ENCODE measurements at regions not wholly inside any gene's neighbourhood (a gene's known extent, or its start where the extent isn't known, plus 50 kb on each side); places are given as distances from the start of the nearest gene placed in this dataset.

GRCh38 chr4:167541286-167541685 is 307.0 kb upstream of the SPOCK3 start:
- Histone ChIP-seq H4K20me1 (ENCODE audit: insufficient read depth, low read length) (no peaks in the 10 kb centered on the region), H3K9me2 (ENCODE audit: low read depth, low read length) (no peaks in the 10 kb centered on the region), H3K4me3 (ENCODE audit: low read depth, low read length, poor library complexity, severe bottlenecking) (no peak overlapping the region), H3K4me1 (ENCODE audit: insufficient read depth, low read length, severe bottlenecking) (no peaks in the 10 kb centered on the region), H2AFZ (ENCODE audit: low read length) (no peak overlapping the region), H3F3A (ENCODE audit: insufficient read depth, low read length) (no peaks in the 10 kb centered on the region), H3K36me3 (ENCODE audit: insufficient read depth, low read length) (no peaks in the 10 kb centered on the region), H3K27ac (ENCODE audit: low read depth, low read length, poor library complexity, severe bottlenecking) (no peak overlapping the region), H3K79me2 (ENCODE audit: insufficient read depth, low read length) (no peaks in the 10 kb centered on the region), H3K27me3 (ENCODE audit: insufficient read depth, low read length) (no peaks in the 10 kb centered on the region), H3K4me2 (ENCODE audit: low read length) (no peak overlapping the region), H3K9me3 (ENCODE audit: low read length) (no peaks in the 10 kb centered on the region), H3K9ac (ENCODE audit: low read length) (no peak overlapping the region)
- TF ChIP-seq CTCF (IDR thresholded peaks at IDR 0.05; ENCODE audit: low read length): no peak
- TF ChIP-seq EZH2 (IDR thresholded peaks at IDR 0.05; ENCODE audit: borderline replicate concordance, low read length): no peak

GRCh38 chr4:167544391-167544790 is 310.1 kb upstream of the SPOCK3 start:
- no peak overlapping the region for H3K9ac ChIP-seq (ENCODE audit: low read length)
- no peaks in the 10 kb centered on the region for H3K9me2 ChIP-seq (ENCODE audit: low read depth, low read length)
- no peak overlapping the region for H3K27ac ChIP-seq (ENCODE audit: low read depth, low read length, poor library complexity, severe bottlenecking)
- no peaks in the 10 kb centered on the region for H4K20me1 ChIP-seq (ENCODE audit: insufficient read depth, low read length)
- H3K4me2 ChIP-seq (ENCODE audit: low read length): no peak overlapping the region
- H3F3A ChIP-seq (ENCODE audit: insufficient read depth, low read length): no peaks in the 10 kb centered on the region
- H3K36me3 ChIP-seq (ENCODE audit: insufficient read depth, low read length): no peaks in the 10 kb centered on the region
- H3K4me3 ChIP-seq (ENCODE audit: low read depth, low read length, poor library complexity, severe bottlenecking): no peak overlapping the region
- TF ChIP-seq EZH2 (IDR thresholded peaks at IDR 0.05; ENCODE audit: borderline replicate concordance, low read length): no peak
- H3K4me1 ChIP-seq (ENCODE audit: insufficient read depth, low read length, severe bottlenecking): no peaks in the 10 kb centered on the region
- no peaks in the 10 kb centered on the region for H3K79me2 ChIP-seq (ENCODE audit: insufficient read depth, low read length)
- H2AFZ ChIP-seq (ENCODE audit: low read length): no peak overlapping the region
- H3K9me3 ChIP-seq (ENCODE audit: low read length): no peaks in the 10 kb centered on the region
- H3K27me3 ChIP-seq (ENCODE audit: insufficient read depth, low read length): no peaks in the 10 kb centered on the region

GRCh38 chr4:167550021-167550420 is 315.7 kb upstream of the SPOCK3 start:
- Histone ChIP-seq H3K4me2 (ENCODE audit: low read length) (no peak overlapping the region), H3F3A (ENCODE audit: insufficient read depth, low read length) (no peaks in the 10 kb centered on the region), H4K20me1 (ENCODE audit: insufficient read depth, low read length) (no peaks in the 10 kb centered on the region), H3K79me2 (ENCODE audit: insufficient read depth, low read length) (no peaks in the 10 kb centered on the region), H3K27me3 (ENCODE audit: insufficient read depth, low read length) (no peaks in the 10 kb centered on the region), H3K9ac (ENCODE audit: low read length) (no peak overlapping the region), H3K36me3 (ENCODE audit: insufficient read depth, low read length) (no peaks in the 10 kb centered on the region), H2AFZ (ENCODE audit: low read length) (no peak overlapping the region), H3K9me3 (ENCODE audit: low read length) (no peaks in the 10 kb centered on the region), H3K4me1 (ENCODE audit: insufficient read depth, low read length, severe bottlenecking) (no peaks in the 10 kb centered on the region), H3K27ac (ENCODE audit: low read depth, low read length, poor library complexity, severe bottlenecking) (no peak overlapping the region), H3K9me2 (ENCODE audit: low read depth, low read length) (no peaks in the 10 kb centered on the region), H3K4me3 (ENCODE audit: low read depth, low read length, poor library complexity, severe bottlenecking) (no peak overlapping the region)
- TF ChIP-seq CTCF (IDR thresholded peaks at IDR 0.05; ENCODE audit: low read length) (no peak), EZH2 (IDR thresholded peaks at IDR 0.05; ENCODE audit: borderline replicate concordance, low read length) (no peak)

- H3K4me3 ChIP-seq (ENCODE audit: low read depth, low read length, poor library complexity, severe bottlenecking): no peak overlapping the region
- no peak overlapping the region for H3K27ac ChIP-seq (ENCODE audit: low read depth, low read length, poor library complexity, severe bottlenecking)
- no peaks in the 10 kb centered on the region for H3F3A ChIP-seq (ENCODE audit: insufficient read depth, low read length)
- no peaks in the 10 kb centered on the region for H3K27me3 ChIP-seq (ENCODE audit: insufficient read depth, low read length)
- H3K9ac ChIP-seq (ENCODE audit: low read length): no peak overlapping the region
- no peaks in the 10 kb centered on the region for H3K4me1 ChIP-seq (ENCODE audit: insufficient read depth, low read length, severe bottlenecking)
- H3K4me2 ChIP-seq (ENCODE audit: low read length): no peak overlapping the region
- no peaks in the 10 kb centered on the region for H4K20me1 ChIP-seq (ENCODE audit: insufficient read depth, low read length)
- no peaks in the 10 kb centered on the region for H3K79me2 ChIP-seq (ENCODE audit: insufficient read depth, low read length)
- H3K9me3 ChIP-seq (ENCODE audit: low read length): no peaks in the 10 kb centered on the region
- H3K36me3 ChIP-seq (ENCODE audit: insufficient read depth, low read length): no peaks in the 10 kb centered on the region
- H3K9me2 ChIP-seq (ENCODE audit: low read depth, low read length): no peaks in the 10 kb centered on the region
- H2AFZ ChIP-seq (ENCODE audit: low read length): no peak overlapping the region
- TF ChIP-seq CTCF (IDR thresholded peaks at IDR 0.05; ENCODE audit: low read length): no peak
- TF ChIP-seq EZH2 (IDR thresholded peaks at IDR 0.05; ENCODE audit: borderline replicate concordance, low read length): no peak
These were observed 321.2 kb upstream of the SPOCK3 start for GRCh38 chr4:167555338-167556022.
